ENCODE measurements at regions not wholly inside any gene's neighbourhood (a gene's known extent, or its start where the extent isn't known, plus 50 kb on each side); places are given as distances from the start of the nearest gene placed in this dataset.
"Not testable (repeated sequence)": the region's sequence is repeated elsewhere in the genome, so short reads cannot be mapped to it uniquely, and the experiment has no call there.

DNA sequence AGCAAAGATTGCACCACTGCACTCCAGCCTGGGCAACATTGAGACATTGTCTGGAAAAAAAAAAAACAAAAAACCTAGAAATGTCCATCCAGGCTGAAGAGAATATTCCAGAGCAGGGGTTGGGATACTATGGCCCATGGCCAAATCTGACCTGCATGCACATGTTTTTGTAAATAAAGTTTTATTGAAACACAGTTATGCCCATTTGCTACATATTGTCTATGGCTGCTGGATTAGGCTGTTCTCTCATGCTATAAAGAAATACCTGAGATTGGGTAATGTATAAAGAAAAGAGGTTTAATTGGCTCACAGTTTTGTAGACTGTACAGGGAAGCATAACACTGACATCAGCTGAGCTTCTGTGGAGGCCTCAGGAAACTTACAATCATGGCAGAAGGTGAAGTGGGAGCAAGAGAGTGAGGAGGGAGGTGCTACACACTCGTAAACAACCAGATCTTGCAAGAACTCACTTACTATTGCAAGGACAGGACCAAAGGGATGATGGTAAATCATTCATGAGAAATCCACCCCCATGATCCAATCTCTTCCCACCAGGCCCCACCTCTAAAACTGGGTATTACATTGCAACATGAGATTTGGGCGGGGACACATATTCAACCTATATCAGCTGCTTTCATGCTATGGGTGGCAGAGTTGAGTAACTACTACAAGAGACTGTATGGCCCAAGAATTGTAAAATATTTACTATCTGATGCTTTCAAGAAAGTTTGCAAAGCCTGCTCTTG is 137.8 kb upstream of the ROPN1B start:
- DNase-seq: not testable (repeated sequence)

DNA sequence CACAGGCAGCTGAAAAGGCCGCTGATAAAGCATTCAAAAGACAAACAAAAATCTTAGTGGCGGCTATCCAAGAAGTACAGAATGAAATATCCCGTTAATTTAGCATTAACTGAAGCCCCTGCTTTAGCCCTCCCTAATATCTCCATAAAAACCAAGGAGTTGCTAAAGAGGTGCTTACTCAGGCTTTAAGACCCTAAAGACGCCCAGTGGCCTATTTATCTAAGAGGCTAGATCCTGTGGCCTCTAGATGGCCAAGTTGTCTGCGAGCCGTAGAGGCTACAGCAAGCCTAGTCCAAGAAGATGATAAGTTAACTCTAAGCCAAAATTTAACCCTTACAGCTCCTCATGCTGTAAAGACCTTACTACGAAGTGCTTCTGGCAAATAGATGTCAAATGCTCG is 133.4 kb upstream of the ROPN1B start:
- not testable (repeated sequence) for DNase-seq

DNA sequence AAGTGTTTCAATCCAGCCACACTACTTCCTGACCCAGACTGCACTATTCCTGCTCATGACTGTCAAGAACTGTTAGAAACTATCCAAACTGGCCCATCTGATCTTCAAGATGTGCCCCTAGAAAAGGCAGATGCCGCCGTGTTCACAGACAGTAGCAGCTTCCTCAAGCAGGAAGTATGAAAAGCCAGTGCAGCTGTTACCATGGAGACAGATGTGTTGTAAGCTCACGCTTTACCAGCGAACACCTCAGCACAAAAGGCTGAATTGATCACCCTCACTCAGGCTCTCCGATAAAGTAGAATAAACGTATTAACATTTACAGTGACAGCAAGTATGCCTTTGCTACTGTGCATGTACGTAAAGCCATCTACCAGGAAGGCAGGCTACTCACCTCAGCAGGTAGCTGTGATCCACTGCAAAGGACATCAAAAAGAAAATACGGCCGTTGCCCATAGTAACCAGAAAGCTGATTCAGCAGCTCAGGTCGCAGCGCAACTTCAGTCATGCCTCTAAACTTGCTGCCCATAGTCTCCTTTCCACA is 132.9 kb upstream of the ROPN1B start:
- DNase-seq: not testable (repeated sequence)

DNA sequence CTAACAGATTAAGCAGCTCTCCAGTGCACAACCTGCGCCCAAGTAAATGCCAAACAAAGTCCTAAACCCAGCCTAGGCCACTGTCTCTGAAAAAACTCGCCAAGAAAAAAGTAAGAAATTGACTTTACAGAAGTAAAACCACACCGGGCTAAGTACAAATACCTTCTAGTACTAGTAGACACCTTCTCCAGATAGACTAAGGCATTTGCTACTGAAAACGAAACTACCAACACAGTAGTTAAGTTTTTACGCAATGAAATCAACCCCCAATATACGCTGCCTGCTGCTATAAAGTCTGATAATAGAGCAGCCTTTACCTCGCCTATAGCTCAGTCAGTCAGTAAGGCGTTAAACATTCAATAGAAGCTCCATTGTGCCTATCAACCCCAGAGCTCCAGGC is 132.2 kb upstream of the ROPN1B start:
- not testable (repeated sequence) for DNase-seq

DNA sequence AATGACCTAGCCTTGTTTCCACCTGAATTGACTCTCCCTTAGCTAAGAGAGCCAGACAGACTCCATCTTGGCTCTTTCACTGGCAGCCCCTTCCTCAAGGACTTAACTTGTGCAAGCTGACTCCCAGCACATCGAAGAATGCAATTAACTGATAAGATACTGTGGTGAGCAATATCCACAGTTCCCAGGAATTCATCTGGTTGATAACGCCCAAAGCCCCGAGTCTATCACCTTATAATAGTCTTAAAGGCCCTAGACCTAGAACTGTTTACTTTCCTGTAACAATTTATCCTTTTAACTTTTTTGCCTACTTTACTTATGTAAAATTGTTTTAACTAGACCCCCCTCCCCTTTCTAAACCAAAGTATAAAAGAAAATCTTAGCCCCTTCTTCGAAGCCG is 130.1 kb upstream of the ROPN1B start:
- not testable (repeated sequence) for DNase-seq

DNA sequence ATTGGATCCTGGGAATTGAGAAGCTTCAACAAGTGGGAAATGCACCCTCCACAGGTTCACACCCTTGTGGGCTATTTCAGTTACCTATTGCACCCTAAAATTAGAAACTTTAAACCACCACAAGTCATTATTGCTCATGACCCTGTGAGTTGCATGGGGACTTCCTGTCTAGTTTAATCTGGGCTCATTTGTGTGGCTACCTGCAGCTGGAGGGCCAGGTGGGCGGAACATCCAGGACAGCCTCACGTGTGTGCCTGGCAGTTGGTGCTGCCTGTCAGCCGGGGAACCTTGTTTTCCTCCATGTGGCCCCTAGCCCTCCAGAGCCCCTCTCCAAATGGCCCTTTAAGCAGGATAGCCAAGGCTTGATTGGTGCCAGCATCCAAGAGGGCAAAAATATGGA is 128.5 kb upstream of the ROPN1B start:
- DNase-seq: not testable (repeated sequence)

GRCh38 chr3:125847966-125848365 is 121.0 kb upstream of the ROPN1B start:
- peak; percentile 43 for DNase-seq

GRCh38 chr3:125855006-125855405 is 114.0 kb upstream of the ROPN1B start:
- DNase-seq: not testable (repeated sequence)

- not testable (repeated sequence) for DNase-seq
These were observed 108.4 kb upstream of the ROPN1B start for GRCh38 chr3:125860547-125860946.

DNA sequence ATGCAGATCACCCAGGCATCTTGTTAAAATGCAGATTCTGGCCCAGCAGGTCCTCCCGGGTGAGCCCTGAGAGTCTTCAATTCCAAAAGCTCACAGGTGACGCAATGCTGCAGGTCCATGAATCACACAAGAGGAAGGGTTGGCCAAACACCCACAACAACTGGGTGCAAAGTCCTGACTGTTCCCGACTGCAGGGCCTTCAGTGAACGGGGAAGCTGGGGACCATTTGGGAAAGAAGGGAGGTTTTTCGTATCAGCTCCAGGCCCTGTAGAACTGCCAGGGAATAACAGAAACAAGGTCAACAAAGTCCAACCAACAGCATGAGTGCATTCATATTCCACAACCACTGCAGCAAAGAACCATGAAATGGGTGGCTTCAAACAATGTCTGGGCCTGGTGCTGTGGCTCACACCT is 106.1 kb upstream of the ROPN1B start:
- not testable (repeated sequence) for DNase-seq

DNA sequence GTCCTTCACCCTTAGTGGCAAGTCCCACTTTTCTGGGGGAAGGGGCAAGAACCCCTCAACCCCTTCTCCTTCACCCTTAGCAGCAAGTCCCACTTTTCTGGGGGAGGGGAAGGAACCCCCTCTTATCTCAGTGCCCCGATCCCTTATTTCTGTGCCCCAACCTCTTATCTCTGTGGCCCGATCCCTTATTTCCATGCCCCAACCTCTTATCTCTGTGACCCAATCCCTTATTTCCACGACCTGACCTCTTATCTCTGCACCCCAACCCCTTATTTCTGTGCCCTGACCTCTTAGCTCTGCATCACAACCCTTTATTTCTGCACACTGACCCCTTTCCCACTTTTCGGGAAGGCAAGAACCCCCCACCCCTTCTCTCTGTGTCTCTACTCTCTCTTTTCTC is 104.4 kb upstream of the ROPN1B start:
- DNase-seq: not testable (repeated sequence)

DNA sequence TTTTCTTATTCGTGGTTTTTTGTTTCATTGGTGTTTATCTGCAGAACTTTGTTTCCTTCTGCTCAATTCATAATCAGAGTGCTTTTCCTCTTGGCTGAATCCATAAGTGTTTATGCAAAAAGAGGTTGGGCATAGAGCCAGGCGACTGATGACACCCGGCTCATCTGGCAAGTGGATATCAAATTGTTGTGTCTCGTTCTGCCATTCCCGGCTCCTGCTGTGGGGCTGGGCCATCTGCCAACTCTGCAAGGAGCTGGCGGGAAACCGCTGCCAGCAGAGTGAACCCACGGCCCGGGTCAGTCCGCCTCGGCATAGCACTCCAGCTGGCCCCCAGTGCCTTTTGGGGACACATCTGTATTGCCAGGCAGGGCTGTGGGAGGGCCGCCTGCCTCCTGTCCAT is 83.0 kb upstream of the ROPN1B start:
- peak; percentile 69 for DNase-seq

GRCh38 chr3:125899181-125899580 is 69.8 kb upstream of the ROPN1B start:
- not testable (repeated sequence) for DNase-seq

- not testable (repeated sequence) for DNase-seq
These were observed 67.5 kb upstream of the ROPN1B start for GRCh38 chr3:125901473-125901872.

DNA sequence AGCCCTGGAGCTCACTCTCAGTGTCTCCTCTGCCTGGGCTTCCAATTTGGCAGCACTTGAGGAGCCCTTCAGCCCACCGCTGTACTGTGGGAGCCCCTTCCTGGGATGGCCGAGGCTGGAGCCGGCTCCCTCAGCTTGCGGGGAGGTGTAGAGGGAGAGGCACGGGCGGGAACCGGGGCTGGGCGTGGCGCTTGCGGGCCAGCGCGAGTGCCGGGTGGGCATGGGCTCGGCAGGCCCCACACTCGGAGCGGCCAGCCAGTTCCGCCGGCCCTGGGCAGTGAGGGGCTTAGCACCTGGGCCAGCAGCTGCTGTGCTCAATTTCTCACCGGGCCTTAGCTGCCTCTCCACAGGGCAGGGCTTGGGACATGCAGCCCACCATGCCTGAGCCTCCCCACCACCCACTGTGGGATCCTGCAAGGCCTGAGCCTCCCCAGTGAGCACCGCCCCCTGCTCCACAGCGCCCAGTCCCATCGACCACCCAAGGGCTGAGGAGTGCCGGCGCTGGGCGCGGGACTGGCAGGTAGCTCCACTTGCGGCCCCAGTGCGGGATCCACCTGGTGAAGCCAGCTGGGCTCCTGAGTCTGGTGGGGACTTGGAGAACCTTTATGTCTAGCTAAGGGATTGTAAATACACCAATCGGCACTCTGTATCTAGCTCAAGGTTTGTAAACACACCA is 65.1 kb upstream of the ROPN1B start:
- DNase-seq: not testable (repeated sequence)

- DNase-seq: not testable (repeated sequence)
These were observed 61.7 kb upstream of the ROPN1B start for GRCh38 chr3:125907279-125907678.

- DNase-seq: not testable (repeated sequence)
These were observed 58.1 kb upstream of the ROPN1B start for GRCh38 chr3:125910851-125911250.

GRCh38 chr3:125914608-125915436 is 54.2 kb upstream of the ROPN1B start:
- peak; percentile 54 for DNase-seq

DNA sequence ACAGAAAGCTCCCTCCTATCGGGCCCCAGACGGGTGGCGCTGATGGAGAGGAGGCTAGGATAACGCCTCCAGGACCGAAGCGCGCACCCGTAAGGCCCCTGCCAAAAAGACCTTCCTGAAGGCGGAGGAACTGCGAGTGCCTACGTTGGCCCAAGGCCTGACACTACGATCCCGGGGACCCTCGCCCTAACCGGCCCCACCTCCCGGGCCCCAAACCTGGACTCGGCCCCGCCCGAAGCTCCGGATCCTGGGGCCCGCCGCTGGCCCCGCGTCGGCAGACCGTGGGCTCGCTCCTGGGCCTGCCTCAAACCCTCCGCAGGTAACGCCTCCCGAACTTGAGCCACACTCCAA is 53.6 kb upstream of the ROPN1B start:
- DNase-seq: peak; percentile 78

DNA sequence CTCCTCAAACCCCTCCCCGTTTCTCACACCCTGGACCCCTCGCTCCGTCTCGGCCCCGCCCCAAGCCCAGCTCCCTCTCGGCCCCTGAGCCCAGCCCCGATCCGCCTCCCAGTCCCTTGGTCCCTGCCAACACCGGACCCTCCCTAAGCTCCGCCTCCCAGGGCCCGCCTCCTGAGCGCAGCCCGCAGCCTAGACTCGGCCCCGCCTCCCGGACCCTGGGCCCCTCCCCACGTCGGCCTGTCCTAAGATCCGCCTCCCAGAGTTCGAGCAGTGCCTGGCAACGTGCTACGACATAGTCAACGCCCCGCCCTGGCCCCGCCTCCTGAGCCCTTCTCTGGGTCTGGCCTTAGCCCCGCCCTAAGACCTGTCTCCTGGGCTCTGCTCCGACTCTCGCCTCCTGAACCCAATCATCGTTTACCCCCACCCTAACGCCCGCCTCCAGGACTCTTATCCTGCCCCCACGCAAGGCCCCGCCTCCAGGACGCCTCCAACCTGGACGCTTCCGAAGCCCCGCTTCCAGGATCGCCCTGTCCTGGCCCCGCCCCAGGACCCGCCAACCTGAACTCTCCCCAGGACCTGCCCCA is 53.1 kb upstream of the ROPN1B start:
- peak; percentile 99 for DNase-seq

GRCh38 chr3:125916376-125916978 is 52.5 kb upstream of the ROPN1B start:
- peak; percentile 99 for DNase-seq

DNA sequence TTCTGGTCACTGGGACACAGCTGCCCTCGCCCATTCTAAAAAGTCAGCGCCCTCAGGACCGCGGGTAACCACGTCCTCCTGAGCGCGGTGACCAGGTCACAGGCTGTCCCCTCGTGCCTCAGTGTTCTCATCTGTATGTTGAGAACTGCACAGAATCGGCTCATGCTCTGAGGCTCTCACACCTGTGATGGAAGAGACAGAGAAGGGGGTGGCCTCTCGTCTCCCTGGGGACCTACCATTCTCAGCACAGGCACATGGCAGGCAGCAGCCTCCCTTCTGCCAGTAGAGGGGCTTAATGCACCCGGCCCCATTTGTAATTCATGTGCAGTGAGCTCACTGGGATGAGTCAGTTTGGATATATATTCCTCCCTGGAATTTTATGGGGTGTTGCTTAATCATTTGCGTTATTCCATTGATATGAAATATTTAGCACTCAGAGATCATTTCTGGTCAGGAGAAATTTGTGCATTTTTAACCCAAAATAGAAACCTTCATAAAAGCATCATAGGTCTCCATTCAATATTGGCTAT is 51.9 kb upstream of the ROPN1B start:
- DNase-seq: not testable (repeated sequence)

Measured in right forelimb (tissue), 1 donor.